ENCODE measurements at regions not wholly inside any gene's neighbourhood (a gene's known extent, or its start where the extent isn't known, plus 50 kb on each side); places are given as distances from the start of the nearest gene placed in this dataset.

DNA sequence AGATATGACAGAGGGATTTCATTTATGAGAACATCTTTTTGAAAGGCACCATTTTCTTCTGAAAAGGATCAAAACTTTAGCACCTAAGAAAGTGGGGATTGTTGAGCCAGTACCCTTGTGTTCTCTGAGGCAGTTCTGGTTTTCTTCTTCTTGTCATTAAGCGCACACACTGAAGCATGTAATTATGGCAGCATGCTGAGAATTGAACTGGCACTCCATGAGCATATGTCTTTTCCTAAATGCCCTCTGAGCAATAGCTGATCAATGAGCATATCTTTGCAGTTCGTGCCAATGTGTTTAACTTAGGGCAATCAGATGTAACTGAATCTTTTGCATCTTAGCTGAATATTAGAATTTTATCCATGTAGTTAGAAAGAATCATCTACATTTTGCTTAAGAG, 53.9 kb upstream of the VGLL3 start:
- intact Hi-C loops (cut with micrococcal nuclease): no loop called here

DNA sequence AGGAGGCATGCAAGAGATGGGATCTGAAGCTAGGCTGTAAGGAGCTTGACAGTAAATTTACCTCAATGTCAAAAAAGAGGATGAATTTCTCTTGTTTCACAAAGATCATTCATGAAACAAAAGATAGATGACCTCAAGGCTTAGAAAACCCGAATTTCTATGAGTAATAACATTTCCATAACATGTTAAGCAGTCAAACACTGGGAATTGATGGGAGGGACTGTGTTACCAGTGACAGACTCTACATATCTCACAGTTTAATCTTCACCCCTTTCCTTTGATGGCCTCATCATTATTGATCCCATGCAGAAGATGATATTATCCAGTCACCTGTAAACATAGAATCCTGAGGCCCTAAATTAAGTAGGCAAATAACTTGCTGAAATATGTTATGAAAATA, 53.5 kb upstream of the VGLL3 start:
- intact Hi-C loops (cut with micrococcal nuclease): no loop called here

DNA sequence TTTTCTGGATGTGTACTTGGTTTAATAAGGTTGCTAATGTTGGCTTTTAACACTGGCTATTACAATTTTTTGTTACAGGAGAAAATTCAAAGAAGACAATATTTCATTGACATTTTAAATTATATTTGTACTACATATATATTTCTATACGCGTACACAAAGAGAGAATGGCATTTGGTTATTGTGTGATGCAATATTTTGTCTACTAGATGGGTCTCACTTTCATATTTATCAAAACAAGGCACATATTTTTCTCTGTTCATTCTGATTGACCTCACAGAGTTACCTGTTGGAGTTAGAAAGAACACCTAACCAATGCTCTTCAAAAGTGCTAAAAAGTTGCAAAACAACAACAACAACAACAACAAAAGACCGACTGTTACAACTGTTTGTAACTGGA, 50.2 kb upstream of the VGLL3 start:
- intact Hi-C loops (cut with micrococcal nuclease): no loop called here

Data from T-helper 2 cell treated with Interferon-gamma antibody and Interleukin-4, amounts not matched to agents 100 ng/mL and 5 ng/mL, for 36 hours (primary cell).